ENCODE measurements at regions not wholly inside any gene's neighbourhood (a gene's known extent, or its start where the extent isn't known, plus 50 kb on each side); places are given as distances from the start of the nearest gene placed in this dataset.

GRCh38 chr6:17021539-17021889, 80.3 kb upstream of the STMND1 start:
- TF ChIP-seq ZFX (IDR thresholded peaks at IDR 0.05) (no peak), CTCF (conservative IDR thresholded peaks at IDR 0.05) (no peak)
- H3K27ac ChIP-seq, result no peak overlapping the region

- TF ChIP-seq ZFX (IDR thresholded peaks at IDR 0.05) (no peak), CTCF (conservative IDR thresholded peaks at IDR 0.05) (no peak)
These were observed 80.8 kb upstream of the STMND1 start for GRCh38 chr6:17020889-17021538.

GRCh38 chr6:17018425-17018824, 83.4 kb upstream of the STMND1 start:
- no peak for TF ChIP-seq ZFX (IDR thresholded peaks at IDR 0.05)
- TF ChIP-seq CTCF (conservative IDR thresholded peaks at IDR 0.05), result no peak
- H3K27ac ChIP-seq, result no peak overlapping the region

More at GRCh38 chr6:17020889-17021538, 80.8 kb upstream of the STMND1 start:
- no peak overlapping the region for H3K27ac ChIP-seq

GRCh38 chr6:17017416-17017815, 84.4 kb upstream of the STMND1 start:
- TF ChIP-seq ZFX (IDR thresholded peaks at IDR 0.05), result no peak
- no peak for TF ChIP-seq CTCF (conservative IDR thresholded peaks at IDR 0.05)
- H3K27ac ChIP-seq, result no peak overlapping the region

GRCh38 chr6:17015551-17016381, 86.1 kb upstream of the STMND1 start:
- H3K27ac ChIP-seq, result no peak overlapping the region
- TF ChIP-seq ZFX (IDR thresholded peaks at IDR 0.05) (no peak), CTCF (conservative IDR thresholded peaks at IDR 0.05) (no peak)

- TF ChIP-seq CTCF (conservative IDR thresholded peaks at IDR 0.05) (no peak), ZFX (IDR thresholded peaks at IDR 0.05) (no peak)
- H3K27ac ChIP-seq, result no peak overlapping the region
These were observed 86.7 kb upstream of the STMND1 start for GRCh38 chr6:17015144-17015543.

GRCh38 chr6:17013701-17014100, 88.1 kb upstream of the STMND1 start:
- no peak for TF ChIP-seq CTCF (conservative IDR thresholded peaks at IDR 0.05)
- no peak for TF ChIP-seq ZFX (IDR thresholded peaks at IDR 0.05)
- no peak overlapping the region for H3K27ac ChIP-seq
